ENCODE measurements at regions not wholly inside any gene's neighbourhood (a gene's known extent, or its start where the extent isn't known, plus 50 kb on each side); places are given as distances from the start of the nearest gene placed in this dataset.
"Not testable (repeated sequence)": the region's sequence is repeated elsewhere in the genome, so short reads cannot be mapped to it uniquely, and the experiment has no call there.

DNA sequence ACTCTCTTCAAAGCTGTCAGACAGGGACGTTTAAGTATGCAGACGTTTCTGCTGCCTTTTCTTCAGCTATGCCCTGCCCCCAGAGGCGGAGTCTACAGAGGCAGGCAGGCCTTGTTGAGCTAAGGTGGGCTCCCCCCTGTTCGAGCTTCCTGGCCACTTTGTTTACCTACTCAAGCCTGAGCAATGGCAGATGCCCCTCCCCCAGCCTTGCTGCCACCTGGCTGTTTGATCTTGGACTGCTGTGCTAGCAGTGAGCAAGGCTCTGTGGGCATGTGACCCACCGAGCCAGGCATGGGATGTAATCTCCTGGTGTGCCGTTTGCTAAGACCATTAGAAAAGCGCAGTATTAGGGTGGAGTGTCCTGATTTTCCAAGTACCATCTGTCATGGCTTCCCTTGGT is 900.4 kb upstream of the MDGA2 start:
- 71% methylated on average over 1 of the region's 7 CpGs for WGBS (ENCODE audit: insufficient coverage, low coverage, low lambda C conversion rate, missing lambda C conversion rate)

GRCh38 chr14:48568688-48569087 is 893.3 kb upstream of the MDGA2 start:
- H3K4me3 ChIP-seq: no peak overlapping the region
- H3K27me3 ChIP-seq: no peaks in the 10 kb centered on the region
- DNase-seq (no peak), ATAC-seq (no peak)
- no peak overlapping the region for H3K27ac ChIP-seq
- H3K4me1 ChIP-seq: no peaks in the 10 kb centered on the region
- TF ChIP-seq POLR2A (IDR thresholded peaks at IDR 0.05): no peak
- TF ChIP-seq, protein P1, sequence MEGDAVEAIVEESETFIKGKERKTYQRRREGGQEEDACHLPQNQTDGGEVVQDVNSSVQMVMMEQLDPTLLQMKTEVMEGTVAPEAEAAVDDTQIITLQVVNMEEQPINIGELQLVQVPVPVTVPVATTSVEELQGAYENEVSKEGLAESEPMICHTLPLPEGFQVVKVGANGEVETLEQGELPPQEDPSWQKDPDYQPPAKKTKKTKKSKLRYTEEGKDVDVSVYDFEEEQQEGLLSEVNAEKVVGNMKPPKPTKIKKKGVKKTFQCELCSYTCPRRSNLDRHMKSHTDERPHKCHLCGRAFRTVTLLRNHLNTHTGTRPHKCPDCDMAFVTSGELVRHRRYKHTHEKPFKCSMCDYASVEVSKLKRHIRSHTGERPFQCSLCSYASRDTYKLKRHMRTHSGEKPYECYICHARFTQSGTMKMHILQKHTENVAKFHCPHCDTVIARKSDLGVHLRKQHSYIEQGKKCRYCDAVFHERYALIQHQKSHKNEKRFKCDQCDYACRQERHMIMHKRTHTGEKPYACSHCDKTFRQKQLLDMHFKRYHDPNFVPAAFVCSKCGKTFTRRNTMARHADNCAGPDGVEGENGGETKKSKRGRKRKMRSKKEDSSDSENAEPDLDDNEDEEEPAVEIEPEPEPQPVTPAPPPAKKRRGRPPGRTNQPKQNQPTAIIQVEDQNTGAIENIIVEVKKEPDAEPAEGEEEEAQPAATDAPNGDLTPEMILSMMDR (IDR thresholded peaks at IDR 0.05): no peak
- 28% methylated on average over 2 of the region's 2 CpGs for WGBS (ENCODE audit: insufficient coverage, low coverage, low lambda C conversion rate, missing lambda C conversion rate)
- intact Hi-C loops (cut with DNase I): no loop called here
- no peaks in the 10 kb centered on the region for H3K36me3 ChIP-seq
- H3K9me3 ChIP-seq: no peaks in the 10 kb centered on the region

More for the DNA sequence above, 900.4 kb upstream of the MDGA2 start:
- no peak for DNase-seq
- no peak for ATAC-seq
- Histone ChIP-seq H3K27ac (no peak overlapping the region), H3K36me3 (no peaks in the 10 kb centered on the region), H3K4me1 (no peaks in the 10 kb centered on the region), H3K27me3 (no peaks in the 10 kb centered on the region), H3K9me3 (no peaks in the 10 kb centered on the region), H3K4me3 (no peak overlapping the region)
- intact Hi-C loops (cut with DNase I): no loop called here
- TF ChIP-seq, protein P1 (IDR thresholded peaks at IDR 0.05): no peak
- no peak for TF ChIP-seq POLR2A (IDR thresholded peaks at IDR 0.05)

DNA sequence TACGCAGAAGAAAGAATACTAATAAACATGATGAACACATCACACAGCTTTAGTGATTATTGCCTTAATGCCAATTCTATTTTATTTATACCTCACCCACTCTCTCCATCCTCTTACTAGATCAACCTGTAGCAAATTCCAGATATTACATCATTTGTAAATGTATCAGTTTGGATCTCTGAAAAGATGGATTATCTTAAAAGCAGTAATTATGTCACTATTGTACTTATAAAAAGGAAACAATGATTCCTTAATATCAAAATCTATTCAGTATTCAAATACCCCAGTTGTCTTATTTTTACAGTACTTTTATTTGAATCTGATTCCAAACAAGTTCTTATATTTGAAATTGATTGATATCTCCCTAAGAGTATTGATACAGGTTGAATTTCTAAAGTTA is 892.8 kb upstream of the MDGA2 start:
- Histone ChIP-seq H3K4me3 (no peak overlapping the region), H3K27ac (no peak overlapping the region), H3K27me3 (no peaks in the 10 kb centered on the region), H3K9me3 (no peaks in the 10 kb centered on the region), H3K36me3 (no peaks in the 10 kb centered on the region), H3K4me1 (no peaks in the 10 kb centered on the region)
- ATAC-seq (no peak), DNase-seq (no peak)
- intact Hi-C loops (cut with DNase I): no loop called here
- no peak for TF ChIP-seq POLR2A (IDR thresholded peaks at IDR 0.05)
- TF ChIP-seq, protein P1 (IDR thresholded peaks at IDR 0.05): no peak
- 80% methylated on average over 1 of the region's 1 CpG for WGBS (ENCODE audit: insufficient coverage, low coverage, low lambda C conversion rate, missing lambda C conversion rate)

DNA sequence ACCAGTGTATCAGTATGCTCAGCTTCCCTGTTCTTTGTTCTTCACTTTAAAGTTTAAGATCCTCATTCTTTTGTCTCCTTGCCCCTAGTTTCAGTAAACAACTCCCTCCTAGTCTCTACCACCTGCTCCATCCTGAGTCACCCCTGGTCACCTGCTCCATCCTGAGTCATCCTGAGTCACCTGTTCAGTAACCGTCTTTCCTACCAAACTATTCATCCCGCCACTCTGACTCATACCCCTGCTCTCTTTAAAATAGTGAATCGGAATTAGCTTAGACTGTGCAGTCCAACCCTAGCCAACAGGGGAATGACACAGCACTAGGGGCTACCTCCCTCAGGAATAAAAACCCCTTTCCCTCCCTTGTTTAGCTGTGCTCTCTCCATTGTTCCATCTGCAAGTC is 888.1 kb upstream of the MDGA2 start:
- no peak overlapping the region for H3K4me3 ChIP-seq
- H3K9me3 ChIP-seq: no peaks in the 10 kb centered on the region
- no peak for ATAC-seq
- H3K27ac ChIP-seq: no peak overlapping the region
- TF ChIP-seq, protein P1 (IDR thresholded peaks at IDR 0.05): no peak
- TF ChIP-seq POLR2A (IDR thresholded peaks at IDR 0.05): no peak
- no peaks in the 10 kb centered on the region for H3K27me3 ChIP-seq
- no peaks in the 10 kb centered on the region for H3K36me3 ChIP-seq
- H3K4me1 ChIP-seq: no peaks in the 10 kb centered on the region
- 76% methylated on average over 3 of the region's 3 CpGs for WGBS (ENCODE audit: insufficient coverage, low coverage, low lambda C conversion rate, missing lambda C conversion rate)
- DNase-seq: no peak
- intact Hi-C loops (cut with DNase I): no loop called here

- ATAC-seq; H3K36me3 ChIP-seq; H3K9me3 ChIP-seq; DNase-seq; H3K4me3 ChIP-seq; H3K4me1 ChIP-seq; H3K27ac ChIP-seq; H3K27me3 ChIP-seq; intact Hi-C loops (cut with DNase I): not testable (repeated sequence)
- WGBS (ENCODE audit: insufficient coverage, low coverage, low lambda C conversion rate, missing lambda C conversion rate): 20% methylated on average over 1 of the region's 3 CpGs
Observed at GRCh38 chr14:48561438-48561837, 886.0 kb upstream of the MDGA2 start.
